Central memory CD4-positive, alpha-beta T cell (primary cell): ENCODE measurements at regions not wholly inside any gene's neighbourhood (a gene's known extent, or its start where the extent isn't known, plus 50 kb on each side); places are given as distances from the start of the nearest gene placed in this dataset.
"Not testable (repeated sequence)": the region's sequence is repeated elsewhere in the genome, so short reads cannot be mapped to it uniquely, and the experiment has no call there.

ENCODE experiments used
- DNase-seq: peaks from one replicate; pipeline ENCODE4 v3.0.0; 2022

DNA sequence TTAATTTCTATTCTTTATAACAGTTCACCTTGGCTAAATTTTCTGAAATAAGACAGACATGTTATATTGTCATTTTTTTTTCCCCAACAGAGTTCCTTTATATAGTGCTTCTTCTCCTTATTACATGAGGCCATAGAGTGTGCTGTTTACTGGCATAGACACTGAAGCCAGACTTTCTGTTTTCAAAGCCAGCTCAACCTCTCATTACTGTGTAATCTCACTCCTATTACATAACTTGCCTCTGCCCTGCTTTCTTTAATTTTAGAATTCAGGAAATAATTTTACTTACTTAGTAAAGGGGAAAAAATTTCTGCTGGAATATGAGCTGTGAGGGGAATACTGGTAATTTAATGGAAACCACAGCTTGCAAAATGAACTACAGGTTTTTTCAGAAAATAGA is 1380.4 kb downstream of the SLITRK1 start:
- DNase-seq: no peak

DNA sequence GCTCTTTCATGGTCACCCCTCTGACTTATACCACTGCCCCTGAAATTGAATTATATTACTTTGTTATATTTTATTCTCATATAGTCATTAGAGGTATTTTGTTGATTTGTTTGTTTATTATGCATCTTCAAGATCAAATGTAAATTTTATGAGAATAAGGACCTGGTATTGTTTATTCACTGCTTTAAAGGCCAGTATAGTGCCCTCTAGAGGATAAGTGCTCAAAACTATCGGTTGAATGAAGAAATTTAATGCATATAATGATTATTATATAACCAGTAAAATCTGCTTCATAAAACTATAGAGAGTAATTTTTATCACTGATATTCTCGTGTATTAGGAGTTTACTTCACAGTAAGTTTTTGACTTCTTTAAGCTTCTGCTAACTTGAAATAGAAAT is 1401.9 kb downstream of the SLITRK1 start:
- no peak for DNase-seq

DNA sequence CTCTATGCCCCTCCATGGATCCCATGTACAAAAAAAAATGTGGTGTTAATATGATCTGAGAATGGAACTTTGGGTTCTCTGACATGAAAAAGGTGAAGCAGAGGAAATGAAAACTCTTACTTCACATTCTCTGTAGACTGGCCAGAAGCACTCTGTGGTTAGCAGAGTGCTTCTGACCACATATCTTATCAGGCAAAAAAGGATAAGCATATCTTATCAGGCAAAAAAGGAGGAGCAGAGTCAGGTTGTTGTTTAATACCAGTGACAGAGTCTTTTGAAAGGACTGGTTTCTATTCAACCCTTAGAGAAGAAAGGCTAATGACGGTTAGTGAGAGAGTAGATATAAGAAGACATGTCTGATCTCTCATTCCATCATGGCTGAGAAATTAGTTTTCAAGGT is 1404.8 kb downstream of the SLITRK1 start:
- DNase-seq: no peak

DNA sequence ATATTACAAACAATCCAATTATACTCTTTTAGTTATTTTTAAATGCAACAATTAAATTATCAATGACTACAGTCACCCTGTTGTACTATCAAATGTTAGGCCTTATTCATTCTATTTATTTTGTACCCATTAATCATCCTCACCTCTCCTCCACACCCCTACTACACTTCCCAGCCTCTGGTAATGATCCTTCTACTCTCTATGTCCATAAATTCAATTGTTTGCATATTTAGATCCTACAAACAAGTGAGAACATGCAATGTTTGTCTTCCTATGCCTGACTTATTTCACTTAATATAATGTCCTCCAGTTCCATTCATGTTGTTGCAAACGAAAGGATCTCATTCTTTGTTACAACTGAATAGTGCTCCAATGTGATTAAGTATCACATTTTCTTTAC is 1414.6 kb downstream of the SLITRK1 start:
- DNase-seq: no peak

DNA sequence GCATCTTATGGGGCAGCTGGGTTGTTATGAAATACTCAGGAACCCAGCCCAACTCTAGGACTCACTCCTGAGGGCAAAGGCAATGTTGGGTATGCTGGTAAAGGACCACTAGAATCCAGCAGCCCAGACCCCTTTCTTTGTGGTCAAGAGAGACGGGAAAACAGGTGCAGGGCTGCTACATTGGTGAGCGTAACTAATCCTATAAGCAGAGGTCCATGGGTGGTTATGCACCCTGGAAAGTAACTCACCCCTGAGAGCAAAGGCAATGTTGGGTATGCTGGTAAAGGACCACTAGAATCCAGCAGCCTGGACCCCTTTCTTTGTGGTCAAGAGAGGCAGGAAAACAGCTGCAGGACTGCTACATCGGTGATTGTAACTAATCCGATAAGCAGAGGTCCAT is 1422.7 kb downstream of the SLITRK1 start:
- not testable (repeated sequence) for DNase-seq

DNA sequence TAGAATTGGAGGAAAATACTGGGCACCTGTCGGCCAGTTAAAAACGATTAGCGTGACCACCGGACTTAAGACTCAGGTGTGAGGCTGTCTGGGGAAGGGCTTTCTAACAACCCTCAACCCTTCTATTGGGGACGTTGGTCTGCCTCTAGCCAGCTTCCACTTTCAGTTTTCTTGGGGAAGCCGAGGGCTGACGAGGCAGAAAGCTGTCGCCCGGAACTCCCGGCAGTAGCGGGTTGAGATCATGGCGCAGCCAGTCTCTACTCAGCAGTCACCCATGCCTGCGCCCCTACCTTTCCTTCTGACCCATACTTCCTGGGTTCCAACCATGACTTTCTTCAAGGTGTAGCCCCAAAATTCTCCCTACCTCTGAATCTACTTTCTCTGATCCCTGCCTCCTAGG is 1424.1 kb downstream of the SLITRK1 start:
- DNase-seq: no peak

DNA sequence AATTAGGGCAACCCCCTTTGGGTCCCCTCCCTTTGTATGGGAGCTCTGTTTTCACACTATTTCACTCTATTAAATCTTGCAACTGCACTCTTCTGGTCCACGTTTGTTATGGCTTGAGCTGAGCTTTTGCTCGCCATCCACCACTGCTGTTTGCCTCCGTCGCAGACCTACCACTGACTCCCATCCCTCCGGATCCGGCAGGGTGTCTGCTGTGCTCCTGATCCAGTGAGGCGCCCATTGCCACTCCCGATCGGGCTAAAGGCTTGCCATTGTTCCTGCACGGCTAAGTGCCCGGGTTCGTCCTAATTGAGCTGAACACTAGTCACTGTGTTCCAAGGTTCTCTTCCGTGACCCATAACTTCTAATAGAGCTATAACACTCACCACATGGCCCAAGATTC is 1424.7 kb downstream of the SLITRK1 start:
- not testable (repeated sequence) for DNase-seq

DNA sequence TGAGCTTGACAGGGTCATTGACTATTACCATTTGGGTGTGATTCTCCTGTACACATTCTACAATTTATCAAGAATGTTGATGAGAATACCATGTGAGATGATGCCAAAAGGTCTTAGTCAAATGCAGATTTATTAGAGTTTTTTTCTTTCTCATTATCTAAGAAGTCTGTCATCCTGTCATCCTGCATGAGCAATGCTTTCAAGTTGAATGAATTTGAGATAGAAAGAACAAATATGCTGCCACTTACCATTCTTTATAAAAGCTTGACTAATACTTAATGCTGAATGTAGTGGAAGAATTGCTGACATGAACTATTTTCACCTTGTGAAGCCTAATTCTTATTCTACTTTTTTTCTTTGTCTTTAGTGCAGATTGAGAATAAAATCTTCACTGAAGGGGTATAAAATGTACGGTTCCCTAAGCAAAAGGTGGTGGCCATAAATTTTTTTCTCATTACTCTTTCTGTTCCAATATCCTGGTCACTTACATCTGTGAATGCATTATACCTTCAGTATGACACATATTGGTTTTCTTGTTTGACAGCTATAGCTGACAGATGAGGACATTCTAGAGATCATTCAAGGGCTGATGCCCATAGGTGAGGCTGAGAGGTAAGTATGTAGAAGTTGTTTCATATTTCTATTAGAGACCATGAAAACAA is 1434.7 kb downstream of the SLITRK1 start:
- DNase-seq: no peak

DNA sequence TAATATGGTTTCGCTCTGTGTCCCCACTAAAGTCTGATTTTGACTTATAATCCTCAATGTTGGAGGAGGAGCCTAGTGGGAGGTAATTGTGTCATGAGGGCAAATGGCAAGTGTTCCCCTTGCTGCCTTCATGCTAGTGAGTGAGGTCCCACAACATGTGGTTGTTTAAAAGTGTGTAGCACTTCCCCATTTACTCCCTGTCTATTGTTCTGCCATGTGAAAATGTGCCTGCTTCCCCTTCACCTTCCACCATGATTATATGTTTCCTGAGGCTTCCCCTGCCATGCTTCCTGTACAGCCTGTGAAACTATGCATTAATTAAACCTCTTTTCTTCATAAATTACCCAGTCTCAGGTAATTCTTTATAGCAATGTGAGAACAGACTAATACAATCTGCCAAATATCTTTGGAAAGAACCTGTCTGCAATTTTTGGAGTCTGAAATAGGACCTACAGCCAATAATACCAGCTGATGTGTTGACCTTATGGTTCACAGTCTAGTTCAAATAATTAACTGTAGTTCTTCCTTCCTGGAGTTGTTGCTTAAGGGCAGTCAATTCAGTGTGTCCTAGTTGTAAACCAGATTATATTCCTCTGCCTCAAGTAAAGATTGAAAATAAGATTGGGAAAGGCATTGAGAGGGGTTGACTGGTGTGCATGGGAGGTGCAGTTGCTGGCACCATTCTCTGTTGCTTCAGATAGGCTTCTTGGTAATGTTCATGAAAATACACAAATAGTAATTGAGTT is 1442.9 kb downstream of the SLITRK1 start:
- no peak for DNase-seq

DNA sequence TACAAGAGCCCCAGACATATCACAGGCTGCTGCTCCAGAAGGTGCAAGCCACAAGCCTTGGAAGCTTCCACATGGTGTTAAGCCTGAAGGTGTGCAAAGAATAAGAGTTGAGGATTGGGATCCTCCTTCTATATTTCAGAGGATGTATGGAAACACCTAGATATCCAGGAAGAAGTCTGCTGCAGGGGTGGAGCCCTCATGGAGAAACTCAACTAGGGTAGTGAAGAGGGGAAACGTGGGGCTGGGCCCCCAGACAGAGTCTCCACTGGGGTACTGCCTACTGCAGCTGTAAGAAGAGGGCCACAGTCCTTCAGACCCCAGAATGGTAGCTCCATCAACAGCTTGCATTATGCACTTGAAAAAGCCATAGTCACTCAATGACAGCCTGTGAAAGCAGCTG is 1444.0 kb downstream of the SLITRK1 start:
- no peak for DNase-seq

DNA sequence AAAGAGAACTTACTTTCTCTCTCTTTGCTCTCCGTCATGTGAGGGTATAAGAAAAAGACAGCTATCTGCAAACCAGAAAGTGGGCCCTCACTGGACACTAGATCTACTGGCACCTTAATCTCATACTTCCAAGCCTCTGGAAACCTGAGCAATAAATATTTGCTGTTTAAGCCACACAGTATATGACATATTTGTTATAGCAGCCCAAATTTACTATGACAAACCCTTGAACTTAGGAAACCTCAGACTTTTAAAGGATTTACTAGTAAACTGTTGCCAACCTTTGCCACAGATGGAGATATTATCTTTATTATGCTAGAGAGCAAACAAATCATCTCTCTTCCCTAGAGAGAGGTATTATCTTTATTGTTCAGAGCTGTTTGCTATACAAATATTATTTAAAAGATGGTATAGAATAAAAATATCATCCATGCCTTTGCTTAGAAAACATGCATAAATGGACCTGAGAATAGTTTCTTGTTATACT is 1446.1 kb downstream of the SLITRK1 start:
- DNase-seq: no peak

DNA sequence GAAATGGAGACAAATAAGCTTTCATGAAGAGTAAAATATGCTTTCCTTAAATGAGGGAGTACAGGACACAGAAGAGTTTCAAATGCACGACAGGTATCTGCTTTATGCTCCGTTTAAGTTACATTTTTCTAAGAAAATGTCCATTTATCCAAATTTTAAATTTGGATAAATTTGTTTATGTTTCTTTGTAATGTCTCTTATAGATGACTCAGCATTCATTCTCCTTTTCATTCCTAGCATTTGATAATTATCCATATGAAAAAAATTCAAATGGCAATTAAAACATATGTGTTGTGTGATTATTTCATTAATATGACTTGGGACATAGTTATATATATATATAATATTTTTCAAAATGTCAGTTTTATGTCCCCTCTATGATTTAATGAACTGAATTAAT is 1449.3 kb downstream of the SLITRK1 start:
- DNase-seq: no peak

DNA sequence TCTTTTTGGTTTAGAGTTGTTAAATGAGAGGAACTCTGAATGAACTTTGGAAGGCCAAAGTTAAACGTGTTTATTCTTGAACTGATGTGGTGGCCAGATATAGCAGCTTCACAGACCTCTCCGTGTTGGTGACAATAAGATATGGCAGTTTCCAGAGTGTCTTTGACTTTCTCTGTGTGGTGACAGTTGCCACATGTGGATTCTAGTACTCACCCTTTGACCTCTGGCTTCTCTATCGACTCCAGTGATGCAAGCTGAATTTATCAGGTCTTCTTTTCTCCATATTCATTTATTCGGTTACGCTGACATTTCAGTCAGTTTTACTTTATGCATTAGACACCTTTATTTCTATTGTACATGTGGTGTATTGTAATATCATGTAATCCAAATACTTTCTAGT is 1469.5 kb downstream of the SLITRK1 start:
- DNase-seq: no peak

DNA sequence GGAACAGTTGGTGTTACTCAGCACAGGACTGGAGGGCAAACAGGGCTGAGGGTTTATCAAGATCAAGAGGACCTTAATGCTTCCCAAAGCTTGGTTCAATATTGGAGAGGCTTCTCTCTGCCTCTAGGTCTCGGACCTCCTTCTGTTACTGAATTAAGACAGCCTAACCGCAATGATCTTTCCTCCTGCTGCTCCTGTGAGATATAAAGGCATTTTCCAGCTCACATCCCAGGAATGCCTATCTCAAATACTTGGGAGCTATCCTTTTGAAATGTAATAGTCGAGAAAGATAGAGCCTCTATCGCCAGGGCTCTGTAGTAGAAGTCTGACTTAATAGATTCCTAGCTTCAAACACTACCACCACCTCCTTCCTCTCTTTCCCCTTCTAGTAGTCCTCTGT is 1475.0 kb downstream of the SLITRK1 start:
- no peak for DNase-seq

DNA sequence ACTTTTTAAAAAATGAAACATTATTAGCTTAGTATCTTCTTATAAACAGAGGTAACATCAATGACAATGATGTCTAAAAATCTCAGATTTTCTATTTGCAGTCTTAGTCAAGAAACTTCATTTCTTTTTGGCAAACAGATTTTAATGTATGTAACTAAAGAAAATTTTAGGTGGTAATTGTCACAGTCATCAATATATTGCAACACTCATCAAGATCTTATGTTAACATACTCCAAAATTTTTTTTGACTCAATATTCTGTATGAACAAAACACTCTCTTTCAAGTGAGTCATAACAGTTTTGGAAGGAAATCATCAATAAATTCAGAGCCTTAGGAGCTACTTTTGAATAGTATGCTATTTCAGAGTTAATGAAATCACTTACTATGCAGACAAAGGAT is 1507.6 kb downstream of the SLITRK1 start:
- DNase-seq: no peak

DNA sequence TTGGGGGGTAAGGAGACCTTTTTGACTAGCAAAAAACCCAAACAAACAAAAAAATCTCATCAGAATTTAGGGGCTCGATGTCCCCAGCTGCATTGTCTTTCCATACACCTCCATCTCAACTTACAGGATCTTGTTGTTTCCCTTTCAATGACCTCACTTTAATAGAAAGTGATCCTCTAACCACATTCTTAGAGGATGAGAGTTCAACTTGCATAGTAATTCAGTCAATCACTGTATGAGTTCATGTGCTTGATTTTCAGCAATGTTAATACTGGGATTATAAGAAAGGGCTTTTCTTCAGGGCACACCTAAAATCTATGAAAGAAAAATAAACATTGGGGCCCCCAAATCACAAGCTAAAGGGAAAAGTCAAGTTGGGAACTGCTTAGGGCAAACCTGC is 1512.0 kb downstream of the SLITRK1 start:
- DNase-seq: no peak

DNA sequence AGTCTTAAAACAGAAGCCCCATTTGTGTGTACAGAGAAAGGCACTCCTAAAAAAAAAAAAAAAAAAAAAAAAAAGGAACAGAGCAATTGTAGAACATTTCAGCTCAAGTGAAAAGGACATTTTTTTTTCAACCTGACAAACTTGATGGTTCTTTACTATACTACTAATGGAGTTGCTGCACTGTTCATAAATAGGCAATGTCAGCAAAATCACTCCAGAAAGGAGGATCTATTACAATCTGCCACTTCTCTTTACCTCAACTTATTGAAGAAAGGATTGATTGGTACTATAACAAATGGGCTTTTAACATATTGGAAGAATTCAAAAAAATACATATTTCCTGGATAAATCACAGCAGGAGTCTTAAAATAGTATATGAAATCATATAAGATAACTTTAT is 1517.7 kb downstream of the SLITRK1 start:
- no peak for DNase-seq

DNA sequence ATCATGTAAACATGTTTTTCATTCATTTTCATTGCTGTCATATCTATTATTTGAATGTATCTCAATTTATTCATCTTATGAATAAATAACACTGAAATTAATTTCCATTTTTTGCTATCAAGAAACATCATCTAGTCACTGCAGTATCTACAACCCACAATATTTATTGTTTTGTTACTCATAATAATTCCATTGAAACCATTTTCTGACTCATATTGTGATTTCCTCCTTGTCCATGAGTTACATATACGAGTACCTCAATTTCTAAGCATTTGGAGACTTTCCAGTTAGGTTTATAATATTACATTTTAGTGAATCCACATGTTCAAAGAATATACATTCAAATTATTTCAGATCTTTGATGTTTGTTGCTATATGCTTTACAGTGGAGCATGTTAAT is 1524.0 kb downstream of the SLITRK1 start:
- DNase-seq: no peak

DNA sequence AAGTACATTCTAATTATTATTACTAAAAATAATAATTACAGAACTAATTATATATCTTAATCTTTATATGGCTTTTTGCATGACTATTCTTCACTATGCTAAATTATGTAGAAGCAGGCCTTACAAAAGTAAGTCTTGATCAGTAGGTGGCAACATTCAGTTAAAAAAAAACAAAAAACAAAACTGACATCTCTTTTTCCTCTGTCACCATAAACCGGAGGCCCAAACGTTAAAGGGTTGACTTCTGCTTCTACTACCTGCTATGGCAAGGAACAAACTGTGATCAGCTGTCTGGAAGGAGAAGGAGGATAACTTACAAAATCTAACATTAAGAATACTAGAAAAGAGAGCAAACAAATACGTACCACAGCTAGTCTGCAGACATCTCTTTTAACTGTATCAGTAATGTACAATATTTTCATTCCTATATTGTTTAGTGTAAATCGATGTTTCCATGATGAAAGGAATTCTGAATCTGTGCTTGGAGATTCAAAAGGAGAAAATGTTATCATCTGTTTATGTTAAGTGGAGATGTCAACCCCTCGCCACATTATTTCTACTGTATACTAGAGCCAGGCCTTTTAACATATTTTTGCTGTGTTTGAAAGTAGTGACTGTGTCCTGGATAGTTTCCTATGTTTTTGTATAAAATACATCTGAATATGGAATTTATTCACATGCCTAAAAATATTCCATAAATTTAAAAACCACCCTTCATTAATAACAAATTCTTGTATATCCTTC is 1525.4 kb downstream of the SLITRK1 start:
- DNase-seq: no peak

DNA sequence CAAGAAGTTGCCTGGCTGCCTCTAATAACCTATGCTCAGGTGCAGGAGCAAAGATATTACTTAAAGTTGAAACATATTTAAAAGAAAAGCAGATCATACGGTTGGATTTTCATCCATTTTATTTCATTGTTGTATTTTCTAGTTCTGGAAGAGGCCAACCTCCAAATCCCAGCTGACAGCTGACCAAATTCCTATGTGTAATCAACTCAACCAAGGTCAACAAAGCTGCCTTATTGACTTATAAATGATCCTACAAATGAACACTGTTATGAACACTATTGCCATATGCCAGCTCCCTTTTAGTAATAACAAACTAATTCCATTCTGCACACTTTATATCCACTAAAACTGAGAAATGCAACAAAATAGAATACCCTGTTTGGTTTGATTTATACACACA is 1537.4 kb downstream of the SLITRK1 start:
- DNase-seq: no peak

DNA sequence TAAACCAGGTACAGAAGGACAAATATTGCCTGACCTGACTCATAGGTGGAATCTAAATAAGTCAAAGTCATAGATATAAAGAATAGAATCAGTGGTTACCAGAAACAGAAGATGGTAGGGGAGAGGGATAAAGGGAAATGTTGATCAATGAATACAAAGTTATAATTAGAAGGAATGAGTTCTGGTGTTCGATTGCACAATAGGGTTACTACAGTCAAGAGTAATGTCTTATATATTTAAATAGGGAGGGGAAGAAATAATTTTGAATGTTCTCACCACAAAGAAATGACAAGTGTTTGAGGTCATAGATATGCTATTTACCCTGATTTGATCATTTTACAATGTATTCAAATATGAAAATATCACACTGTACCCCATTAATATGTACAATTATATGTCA is 1541.2 kb downstream of the SLITRK1 start:
- no peak for DNase-seq

DNA sequence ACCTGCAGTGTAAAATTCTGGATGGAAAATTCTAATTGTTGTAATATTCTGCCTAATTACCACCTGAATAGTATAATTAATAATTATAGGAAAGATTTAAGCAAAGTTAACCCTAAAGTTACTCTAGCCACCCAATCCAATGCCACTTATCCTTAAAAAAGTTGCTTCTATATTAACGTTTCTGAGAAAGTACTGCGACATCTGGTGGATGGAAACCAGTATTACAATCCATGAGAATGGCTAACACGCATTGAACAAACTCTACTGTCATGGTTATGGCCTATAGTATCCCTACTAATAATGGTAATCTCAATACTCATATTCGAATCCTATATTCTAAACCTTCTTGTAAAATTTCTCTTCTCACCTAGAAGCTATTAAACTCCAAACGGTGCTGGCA is 1551.8 kb downstream of the SLITRK1 start:
- DNase-seq: no peak

DNA sequence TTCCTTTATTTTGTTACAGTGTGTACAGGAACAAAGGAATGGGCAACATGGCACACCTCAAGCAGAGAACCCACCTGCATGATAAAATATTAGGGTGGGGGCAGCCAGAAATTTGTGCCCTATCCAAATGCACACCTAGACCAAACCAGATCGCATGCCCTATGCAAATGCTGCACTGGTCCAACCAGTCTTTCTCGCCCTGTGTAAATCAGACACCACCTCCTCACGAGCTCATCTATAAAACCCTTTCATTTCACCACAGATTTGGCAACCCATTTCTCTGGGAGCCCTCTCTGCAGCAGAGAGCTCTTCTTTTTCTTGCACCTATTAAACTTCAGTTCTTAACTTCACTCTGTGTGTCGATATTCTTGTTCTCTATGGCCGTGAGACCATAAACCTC is 1559.2 kb downstream of the SLITRK1 start:
- no peak for DNase-seq

DNA sequence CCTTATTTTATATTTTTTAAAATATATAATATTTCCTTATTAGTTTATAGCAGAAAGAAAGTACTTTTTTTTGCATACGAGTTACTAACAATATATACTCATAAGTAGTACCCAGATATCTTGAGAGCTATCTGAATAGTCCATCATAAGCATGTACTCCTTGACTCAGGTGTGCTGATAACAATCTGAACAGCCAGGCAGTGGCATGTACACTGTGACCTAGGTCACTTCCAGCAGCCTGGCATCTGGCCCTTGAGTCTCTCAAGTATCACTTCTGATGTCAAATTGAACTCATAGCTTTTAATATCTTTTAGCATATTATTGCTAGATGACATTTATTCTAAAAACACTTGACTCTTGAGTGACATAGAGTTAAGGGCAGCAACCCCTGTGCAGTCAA is 1576.7 kb downstream of the SLITRK1 start:
- DNase-seq: no peak
